PC-3 (cell line): ENCODE measurements at regions not wholly inside any gene's neighbourhood (a gene's known extent, or its start where the extent isn't known, plus 50 kb on each side); places are given as distances from the start of the nearest gene placed in this dataset.

Experiments
- ATAC-seq: fragments of 200-7000 bp; cut with Tn5 transposase; 2 replicates; pipeline ENCODE4 v1.9.1; 2020; ENCODE audit warnings: mild to moderate bottlenecking, moderate library complexity
- BruUV-seq: library from RNA; stranded (reverse); fragments of 400-500 nt; replicated peaks from 2 replicates; lab custom pipeline; 2021; lab: Mats Ljungman, UMichigan
- CTCF ChIA-PET: fragments of 300-600 bp; sonication (Branson Sonifier 250); formaldehyde crosslinking; loops from one replicate; lab custom pipeline; 2022; ENCODE audit warnings: antibody characterized with exemption; lab: Charles Lee
- POLR2A ChIA-PET: fragments of 300-600 bp; sonication (Branson Sonifier 250); formaldehyde crosslinking; loops from one replicate; lab custom pipeline; 2022; ENCODE audit warnings: antibody characterized with exemption; ENCODE audit not compliant: unreplicated experiment; lab: Charles Lee
- DNase-seq: peaks from one replicate; pipeline ENCODE4 v3.0.0-alpha.2; 2015
- H2AFZ ChIP-seq: fragments of 300-600 bp; sonication (generic); 2 replicates; pipeline ENCODE4 v1.6.0; 2016; ENCODE audit warnings: antibody characterized with exemption, low read length
- H3F3A ChIP-seq: fragments of 300-600 bp; sonication (generic); one replicate; pipeline ENCODE4 v1.6.0; 2017; ENCODE audit warnings: antibody characterized with exemption, low read length, control low read depth, mild to moderate bottlenecking; ENCODE audit not compliant: unreplicated experiment
- H3K27ac ChIP-seq: fragments of 300-600 bp; sonication (generic); 2 replicates; pipeline ENCODE4 v1.5.1; 2016; ENCODE audit warnings: mild to moderate bottlenecking, low read length
- H3K27me3 ChIP-seq: fragments of 300-600 bp; sonication (generic); 2 replicates; pipeline ENCODE4 v1.6.1; 2016; ENCODE audit warnings: low read length, mixed read lengths
- H3K36me3 ChIP-seq: fragments of 300-600 bp; sonication (generic); 2 replicates; pipeline ENCODE4 v1.6.1; 2016; ENCODE audit warnings: low read depth, mixed run types, low read length, mixed read lengths
- H3K4me1 ChIP-seq: fragments of 300-600 bp; sonication (generic); 2 replicates; pipeline ENCODE4 v1.5.1; 2016; ENCODE audit warnings: low read length; ENCODE audit not compliant: insufficient read depth
- H3K4me2 ChIP-seq: fragments of 300-600 bp; sonication (generic); 2 replicates; pipeline ENCODE4 v1.6.0; 2016; ENCODE audit warnings: low read length
- H3K4me3 ChIP-seq: fragments of 300-600 bp; sonication (generic); 2 replicates; pipeline ENCODE4 v1.5.1; 2016; ENCODE audit warnings: mild to moderate bottlenecking, low read length, mixed read lengths
- H3K79me2 ChIP-seq: fragments of 300-600 bp; sonication (generic); 2 replicates; pipeline ENCODE4 v1.6.1; 2017; ENCODE audit warnings: low read length, mixed read lengths
- H3K9ac ChIP-seq: fragments of 300-600 bp; sonication (generic); 2 replicates; pipeline ENCODE4 v1.6.0; 2016; ENCODE audit warnings: mild to moderate bottlenecking, low read length
- H3K9me2 ChIP-seq: fragments of 300-600 bp; sonication (generic); replicated peaks from 2 replicates; pipeline ENCODE4 v1.6.1; 2016; ENCODE audit warnings: mixed run types, low read length, mixed read lengths
- H3K9me3 ChIP-seq: fragments of 300-600 bp; sonication (generic); 2 replicates; pipeline ENCODE4 v1.6.1; 2016; ENCODE audit warnings: low read length, mixed read lengths
- H4K20me1 ChIP-seq: fragments of 300-600 bp; sonication (generic); 2 replicates; pipeline ENCODE4 v1.6.1; 2016; ENCODE audit warnings: low read length, mixed read lengths
- EZH2 ChIP-seq: fragments of 300-600 bp; sonication (generic); IDR thresholded peaks from one replicate; pipeline ENCODE4 v1.6.1; 2017; ENCODE audit warnings: antibody characterized with exemption, mild to moderate bottlenecking, low read length; ENCODE audit not compliant: unreplicated experiment
- EZH2phosphoT487 ChIP-seq: fragments of 300-600 bp; sonication (generic); IDR thresholded peaks from 2 replicates; pipeline ENCODE4 v1.6.1; 2018; ENCODE audit warnings: mild to moderate bottlenecking, antibody characterized with exemption, low read length, borderline replicate concordance
- intact Hi-C: fragments of 100-400 bp; cut with micrococcal nuclease; formaldehyde crosslinking; loops from 2 replicates; pipeline ENCODE4 v1.9.0; 2023
- TF ChIP-seq, protein P1 (sequence below): fragments of 300-600 bp; sonication (generic); conservative IDR thresholded peaks from 2 replicates; pipeline ENCODE4 v1.5.1; 2017; ENCODE audit warnings: antibody characterized with exemption, low read depth, mild to moderate bottlenecking, low read length

DNA sequence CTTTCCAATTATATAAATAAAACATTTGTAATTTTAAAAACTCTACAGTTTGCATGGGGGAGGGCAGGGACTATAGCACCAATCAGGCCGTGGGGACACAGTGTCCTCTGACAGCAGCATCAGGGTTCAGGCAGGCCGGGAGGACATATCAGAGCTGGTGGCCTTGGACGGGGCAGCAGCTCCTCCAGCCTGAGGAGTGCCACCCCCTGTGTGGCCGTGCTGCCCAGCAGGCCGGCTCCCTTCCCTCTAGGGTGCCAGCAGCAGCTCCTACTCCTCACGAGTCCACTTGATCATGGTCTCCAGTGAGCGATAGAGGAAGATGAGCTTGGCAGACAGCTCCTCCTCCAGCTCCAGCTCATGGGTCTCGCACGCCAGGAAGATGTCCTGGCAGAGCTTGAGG lies 144.0 kb upstream of the PHACTR3 start:
- no peaks in the 10 kb centered on the region for H4K20me1 ChIP-seq
- H3K9me2 ChIP-seq: no peaks in the 10 kb centered on the region
- H3K4me3 ChIP-seq: no peak overlapping the region
- CTCF ChIA-PET: no interaction called here
- H3K27me3 ChIP-seq: peaks cover 39% of the 10 kb centered on the region
- no peak overlapping the region for H3K27ac ChIP-seq
- no peaks in the 10 kb centered on the region for H3K36me3 ChIP-seq
- H3K9me3 ChIP-seq: no peaks in the 10 kb centered on the region
- H3K4me1 ChIP-seq: no peaks in the 10 kb centered on the region
- no peak for ATAC-seq
- no peak overlapping the region for H3K4me2 ChIP-seq
- no peak overlapping the region for H2AFZ ChIP-seq
- no peak overlapping the region for H3K9ac ChIP-seq
- intact Hi-C loops: no loop called here
- POLR2A ChIA-PET: interaction anchor here (0.7 kb wide), 1 partner anchor 1742 kb away, joined by 3 read pairs; no protein-coding TSS in a partner anchor
- DNase-seq: no peak
- H3F3A ChIP-seq: no peaks in the 10 kb centered on the region
- no peak for TF ChIP-seq EZH2
- BruUV-seq: no TSS peak
- H3K79me2 ChIP-seq: no peaks in the 10 kb centered on the region

DNA sequence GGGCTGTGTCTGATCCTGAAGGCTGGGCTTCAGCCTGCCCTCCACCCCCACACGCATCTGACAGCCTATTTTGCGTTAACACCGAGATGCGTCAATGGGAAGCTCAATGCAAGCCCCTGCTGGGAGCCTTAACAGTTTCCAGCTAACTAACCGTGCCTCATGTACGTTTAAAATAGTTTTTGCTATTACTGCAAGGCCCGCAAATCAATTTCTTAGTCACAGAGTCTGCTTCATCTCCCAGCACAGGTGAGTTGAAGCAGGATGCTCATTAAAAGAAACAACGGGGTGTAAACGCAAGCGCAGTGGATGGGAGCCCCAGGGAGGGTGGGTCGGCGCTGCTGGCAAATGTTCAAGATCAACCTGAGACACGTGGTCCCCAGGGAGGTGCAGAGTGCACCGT lies 142.8 kb upstream of the PHACTR3 start:
- H3K9me2 ChIP-seq: no peaks in the 10 kb centered on the region
- no peak overlapping the region for H3K4me3 ChIP-seq
- DNase-seq (no peak), ATAC-seq (no peak)
- H3F3A ChIP-seq: no peaks in the 10 kb centered on the region
- H3K27me3 ChIP-seq: peaks cover 48% of the 10 kb centered on the region
- H3K36me3 ChIP-seq: no peaks in the 10 kb centered on the region
- intact Hi-C loops: no loop called here
- no peaks in the 10 kb centered on the region for H4K20me1 ChIP-seq
- no peaks in the 10 kb centered on the region for H3K9me3 ChIP-seq
- no peaks in the 10 kb centered on the region for H3K4me1 ChIP-seq
- no peak overlapping the region for H3K9ac ChIP-seq
- H3K27ac ChIP-seq: no peak overlapping the region
- H2AFZ ChIP-seq: no peak overlapping the region
- ChIA-PET POLR2A (no interaction called here), CTCF (no interaction called here)
- H3K4me2 ChIP-seq: no peak overlapping the region
- no TSS peak for BruUV-seq
- H3K79me2 ChIP-seq: no peaks in the 10 kb centered on the region
- TF ChIP-seq EZH2: no peak
- TF ChIP-seq, protein P1, sequence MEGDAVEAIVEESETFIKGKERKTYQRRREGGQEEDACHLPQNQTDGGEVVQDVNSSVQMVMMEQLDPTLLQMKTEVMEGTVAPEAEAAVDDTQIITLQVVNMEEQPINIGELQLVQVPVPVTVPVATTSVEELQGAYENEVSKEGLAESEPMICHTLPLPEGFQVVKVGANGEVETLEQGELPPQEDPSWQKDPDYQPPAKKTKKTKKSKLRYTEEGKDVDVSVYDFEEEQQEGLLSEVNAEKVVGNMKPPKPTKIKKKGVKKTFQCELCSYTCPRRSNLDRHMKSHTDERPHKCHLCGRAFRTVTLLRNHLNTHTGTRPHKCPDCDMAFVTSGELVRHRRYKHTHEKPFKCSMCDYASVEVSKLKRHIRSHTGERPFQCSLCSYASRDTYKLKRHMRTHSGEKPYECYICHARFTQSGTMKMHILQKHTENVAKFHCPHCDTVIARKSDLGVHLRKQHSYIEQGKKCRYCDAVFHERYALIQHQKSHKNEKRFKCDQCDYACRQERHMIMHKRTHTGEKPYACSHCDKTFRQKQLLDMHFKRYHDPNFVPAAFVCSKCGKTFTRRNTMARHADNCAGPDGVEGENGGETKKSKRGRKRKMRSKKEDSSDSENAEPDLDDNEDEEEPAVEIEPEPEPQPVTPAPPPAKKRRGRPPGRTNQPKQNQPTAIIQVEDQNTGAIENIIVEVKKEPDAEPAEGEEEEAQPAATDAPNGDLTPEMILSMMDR: no peak
- TF ChIP-seq EZH2phosphoT487: no peak

DNA sequence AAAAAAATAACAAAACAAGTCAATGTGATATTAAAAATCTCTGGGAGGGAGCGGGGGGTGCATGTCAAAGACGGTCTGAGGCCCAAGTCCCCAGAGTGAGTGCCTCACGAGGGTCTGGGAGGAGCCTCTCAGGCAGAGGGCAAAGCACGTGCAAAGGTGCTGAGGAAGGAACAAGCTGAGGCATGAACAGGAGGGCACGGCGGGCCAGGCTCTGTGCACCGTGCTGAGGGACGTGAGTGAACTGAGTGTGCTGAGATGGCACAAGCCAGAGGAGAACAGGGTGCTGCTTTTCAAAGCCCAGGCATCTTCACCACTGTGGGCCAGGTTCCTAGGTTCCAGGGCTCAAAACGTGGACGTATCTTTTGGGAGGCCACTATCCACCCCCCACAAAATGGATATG lies 142.1 kb upstream of the PHACTR3 start:
- CTCF ChIA-PET: no interaction called here
- BruUV-seq: no TSS peak
- no peaks in the 10 kb centered on the region for H3K79me2 ChIP-seq

More for the DNA sequence above, 142.1 kb upstream of the PHACTR3 start:
- Histone ChIP-seq H3K27ac (no peak overlapping the region), H3K27me3 (peaks cover 52% of the 10 kb centered on the region), H3K9me3 (no peaks in the 10 kb centered on the region), H4K20me1 (no peaks in the 10 kb centered on the region), H3K4me2 (no peak overlapping the region), H3K9ac (no peak overlapping the region), H3K4me1 (no peaks in the 10 kb centered on the region), H3K9me2 (no peaks in the 10 kb centered on the region), H3F3A (no peaks in the 10 kb centered on the region), H2AFZ (no peak overlapping the region), H3K4me3 (no peak overlapping the region), H3K36me3 (no peaks in the 10 kb centered on the region)
- POLR2A ChIA-PET: no interaction called here
- TF ChIP-seq EZH2 (no peak), EZH2phosphoT487 (no peak)
- TF ChIP-seq, protein P1: no peak
- DNase-seq (no peak), ATAC-seq (no peak)
- intact Hi-C loops: no loop called here
